Effector memory CD4-positive, alpha-beta T cell (primary cell): ENCODE measurements at regions not wholly inside any gene's neighbourhood (a gene's known extent, or its start where the extent isn't known, plus 50 kb on each side); places are given as distances from the start of the nearest gene placed in this dataset.

ENCODE experiments used
- DNase-seq, 3 donors: peaks; one replicate each; pipeline ENCODE4 v3.0.0-alpha.2; 2020
- H3K27ac ChIP-seq: 2 replicates; pipeline ENCODE4 v1.7.0; 2013; ENCODE audit warnings: mild to moderate bottlenecking, low read length, moderate library complexity; ENCODE audit not compliant: insufficient read depth, poor library complexity, severe bottlenecking
- H3K27me3 ChIP-seq: replicated peaks from 2 replicates; pipeline ENCODE4 v1.7.0; 2013; ENCODE audit warnings: mild to moderate bottlenecking, low read length; ENCODE audit not compliant: insufficient read depth, control insufficient read depth, poor library complexity, severe bottlenecking
- H3K36me3 ChIP-seq: 2 replicates; pipeline ENCODE4 v1.7.0; 2013; ENCODE audit warnings: mild to moderate bottlenecking, low read length, moderate library complexity; ENCODE audit not compliant: control insufficient read depth, insufficient read depth
- H3K4me1 ChIP-seq: 2 replicates; pipeline ENCODE4 v1.7.0; 2013; ENCODE audit warnings: low read length, mild to moderate bottlenecking; ENCODE audit not compliant: control insufficient read depth, insufficient read depth, poor library complexity, severe bottlenecking
- H3K4me3 ChIP-seq: 2 replicates; pipeline ENCODE4 v1.7.0; 2013; ENCODE audit warnings: low read length, low read depth, mild to moderate bottlenecking; ENCODE audit not compliant: insufficient read depth, poor library complexity, severe bottlenecking
- H3K9me3 ChIP-seq: 2 replicates; pipeline ENCODE4 v1.7.0; 2013; ENCODE audit warnings: mild to moderate bottlenecking, low read length, moderate library complexity; ENCODE audit not compliant: control insufficient read depth

- no peak for DNase-seq
- no peaks in the 10 kb centered on the region for H3K27me3 ChIP-seq
- H3K36me3 ChIP-seq, result no peaks in the 10 kb centered on the region
- H3K4me1 ChIP-seq, result no peaks in the 10 kb centered on the region
- no peak overlapping the region for H3K4me3 ChIP-seq
- no peak overlapping the region for H3K27ac ChIP-seq
- H3K9me3 ChIP-seq, result no peaks in the 10 kb centered on the region
These were observed 248.7 kb downstream of the FMR1NB start for GRCh38 chrX:148229801-148230303.

- H3K27ac ChIP-seq, result no peak overlapping the region
- H3K9me3 ChIP-seq, result no peaks in the 10 kb centered on the region
- H3K4me3 ChIP-seq, result no peak overlapping the region
- no peaks in the 10 kb centered on the region for H3K36me3 ChIP-seq
- H3K27me3 ChIP-seq, result no peaks in the 10 kb centered on the region
- H3K4me1 ChIP-seq, result peaks cover 4% of the 10 kb centered on the region
- DNase-seq, result no peak
These were observed 240.4 kb upstream of the AFF2 start for GRCh38 chrX:148259990-148260389.

GRCh38 chrX:148265829-148266228 lies 234.6 kb upstream of the AFF2 start:
- no peaks in the 10 kb centered on the region for H3K27me3 ChIP-seq
- H3K36me3 ChIP-seq, result no peaks in the 10 kb centered on the region
- H3K4me3 ChIP-seq, result no peak overlapping the region
- no peaks in the 10 kb centered on the region for H3K9me3 ChIP-seq
- H3K4me1 ChIP-seq, result peaks cover 4% of the 10 kb centered on the region
- no peak for DNase-seq
- no peak overlapping the region for H3K27ac ChIP-seq

DNA sequence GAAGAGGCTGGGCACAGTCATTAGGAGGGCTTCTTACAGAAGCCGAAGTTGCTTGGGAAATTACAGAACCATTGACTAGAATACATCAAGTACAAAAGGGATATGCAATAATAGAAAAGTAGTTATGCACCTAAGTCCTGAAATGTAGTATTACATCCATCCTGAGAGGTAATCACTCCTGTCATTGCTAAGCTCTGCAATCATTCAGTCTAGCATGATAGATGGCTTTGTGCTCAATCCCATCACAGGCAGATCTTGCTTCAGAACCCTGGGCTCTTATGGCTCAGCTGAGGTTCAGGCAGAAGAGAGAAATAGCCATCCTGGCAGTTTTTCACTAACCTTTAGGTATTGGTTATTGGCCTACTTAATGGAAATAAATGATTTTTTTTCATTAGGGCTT lies 231.7 kb upstream of the AFF2 start:
- Histone ChIP-seq H3K27me3 (no peaks in the 10 kb centered on the region), H3K4me3 (no peak overlapping the region), H3K36me3 (no peaks in the 10 kb centered on the region), H3K4me1 (peaks cover 4% of the 10 kb centered on the region), H3K27ac (no peak overlapping the region), H3K9me3 (no peaks in the 10 kb centered on the region)
- no peak for DNase-seq

DNA sequence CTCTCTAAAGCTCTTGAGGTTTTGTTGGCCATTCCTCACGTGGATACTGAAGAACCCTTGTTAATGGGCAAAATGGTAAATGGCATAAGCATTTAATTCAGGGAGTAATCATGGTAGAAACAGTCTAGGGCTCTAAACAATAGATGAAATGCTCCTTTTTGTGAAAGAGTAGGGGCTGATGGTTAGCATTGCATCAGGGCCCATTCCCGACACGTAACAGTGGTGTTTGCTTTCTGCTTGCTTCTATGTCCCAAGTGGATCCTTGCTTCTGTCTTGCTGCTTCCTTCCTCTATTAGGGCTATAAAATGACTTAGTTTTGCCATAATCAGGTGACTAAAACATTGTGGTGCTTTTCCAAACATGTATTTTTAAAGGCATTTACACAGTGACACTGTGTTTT lies 230.9 kb upstream of the AFF2 start:
- H3K27me3 ChIP-seq, result no peaks in the 10 kb centered on the region
- H3K9me3 ChIP-seq, result no peaks in the 10 kb centered on the region
- H3K27ac ChIP-seq, result no peak overlapping the region
- no peaks in the 10 kb centered on the region for H3K36me3 ChIP-seq
- H3K4me3 ChIP-seq, result no peak overlapping the region
- peaks cover 4% of the 10 kb centered on the region for H3K4me1 ChIP-seq
- DNase-seq, result no peak

DNA sequence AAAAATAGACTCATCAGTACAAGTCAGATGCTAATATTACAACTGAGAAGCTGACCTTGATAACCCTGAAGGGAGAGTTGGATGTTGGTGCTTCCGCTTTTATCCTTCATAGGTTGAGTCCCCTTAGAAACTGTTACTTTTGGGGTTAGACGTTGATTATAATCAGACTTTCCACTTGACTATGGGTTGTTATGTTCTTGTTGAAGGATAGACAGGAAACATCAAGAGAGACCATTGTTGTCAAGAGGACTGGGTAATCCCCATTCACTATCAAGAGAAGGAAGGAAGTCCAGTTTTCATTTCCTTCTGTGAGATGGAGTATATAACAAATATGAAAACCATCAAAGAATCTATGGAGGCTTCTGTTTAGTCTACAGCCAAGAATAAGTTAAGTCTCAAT lies 229.9 kb upstream of the AFF2 start:
- Histone ChIP-seq H3K36me3 (no peaks in the 10 kb centered on the region), H3K9me3 (no peaks in the 10 kb centered on the region), H3K27me3 (no peaks in the 10 kb centered on the region), H3K4me3 (no peak overlapping the region), H3K4me1 (peaks cover 4% of the 10 kb centered on the region), H3K27ac (no peak overlapping the region)
- no peak for DNase-seq

GRCh38 chrX:148271263-148271662 lies 229.2 kb upstream of the AFF2 start:
- Histone ChIP-seq H3K36me3 (no peaks in the 10 kb centered on the region), H3K9me3 (no peaks in the 10 kb centered on the region), H3K4me3 (no peak overlapping the region), H3K27me3 (no peaks in the 10 kb centered on the region), H3K27ac (no peak overlapping the region), H3K4me1 (peaks cover 4% of the 10 kb centered on the region)
- DNase-seq, result no peak

- no peak for DNase-seq
- H3K27me3 ChIP-seq, result no peaks in the 10 kb centered on the region
- no peaks in the 10 kb centered on the region for H3K4me1 ChIP-seq
- no peaks in the 10 kb centered on the region for H3K36me3 ChIP-seq
- H3K4me3 ChIP-seq, result no peak overlapping the region
- H3K9me3 ChIP-seq, result no peaks in the 10 kb centered on the region
- H3K27ac ChIP-seq, result no peak overlapping the region
These were observed 218.5 kb upstream of the AFF2 start for GRCh38 chrX:148281920-148282319.

DNA sequence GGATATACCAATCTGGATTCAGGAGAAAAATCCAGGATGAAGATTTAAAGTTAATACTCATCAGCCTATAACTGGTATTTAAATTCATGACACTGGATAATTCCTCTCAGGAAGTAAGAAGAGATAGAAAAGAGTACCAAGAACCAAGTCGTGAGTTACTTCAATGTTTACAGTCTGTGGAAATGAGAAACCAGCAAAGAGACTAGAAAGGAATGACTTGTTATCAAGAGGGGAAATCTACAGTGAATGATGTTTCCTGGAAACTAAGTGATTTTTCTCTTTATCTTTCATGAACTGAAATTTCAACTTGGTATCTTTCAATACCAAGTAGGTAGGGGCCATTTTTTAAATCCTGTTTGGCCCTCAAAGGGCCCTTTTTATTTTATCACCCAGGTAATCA lies 217.9 kb upstream of the AFF2 start:
- no peak for DNase-seq
- H3K27me3 ChIP-seq, result no peaks in the 10 kb centered on the region
- no peak overlapping the region for H3K4me3 ChIP-seq
- no peak overlapping the region for H3K27ac ChIP-seq
- H3K9me3 ChIP-seq, result no peaks in the 10 kb centered on the region
- H3K4me1 ChIP-seq, result no peaks in the 10 kb centered on the region
- no peaks in the 10 kb centered on the region for H3K36me3 ChIP-seq

DNA sequence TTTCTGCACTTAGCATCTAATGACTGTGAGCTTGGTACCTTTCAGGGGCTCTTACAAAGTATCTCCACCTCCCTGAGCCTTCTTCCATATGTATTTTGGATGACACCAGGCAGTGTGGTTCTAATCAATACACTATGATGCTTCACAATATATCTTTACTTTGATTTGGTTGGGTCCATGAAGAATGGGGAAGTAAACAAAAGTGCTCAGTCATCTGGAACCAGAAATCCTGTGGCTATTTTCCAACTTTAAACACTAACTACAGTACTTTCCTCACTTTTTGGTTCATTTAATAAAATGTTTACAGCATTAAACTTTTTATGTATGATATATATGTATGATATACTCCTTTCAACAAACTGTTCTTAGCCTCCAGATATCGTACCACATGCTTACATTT lies 216.4 kb upstream of the AFF2 start:
- DNase-seq, result no peak
- Histone ChIP-seq H3K36me3 (no peaks in the 10 kb centered on the region), H3K27me3 (no peaks in the 10 kb centered on the region), H3K4me1 (no peaks in the 10 kb centered on the region), H3K4me3 (no peak overlapping the region), H3K9me3 (no peaks in the 10 kb centered on the region), H3K27ac (no peak overlapping the region)

DNA sequence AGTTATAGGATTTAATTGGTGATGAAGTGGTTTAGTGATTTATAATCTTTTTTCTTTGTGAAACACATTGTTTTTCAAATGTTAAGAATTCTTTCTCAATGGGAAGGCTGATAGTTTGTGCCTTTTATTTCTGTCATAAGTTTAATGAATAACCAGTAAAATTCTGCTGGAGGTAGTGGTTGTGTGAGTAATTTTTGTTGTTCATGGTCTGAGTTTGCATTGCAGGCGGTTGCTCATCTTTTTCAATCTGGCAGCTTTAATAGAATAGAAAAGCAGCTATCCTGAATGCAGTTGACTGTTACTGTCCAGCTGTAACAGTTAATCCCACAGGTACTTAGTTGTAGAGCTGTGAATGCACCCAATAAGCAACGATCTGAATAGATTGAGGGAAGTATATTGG lies 215.6 kb upstream of the AFF2 start:
- no peaks in the 10 kb centered on the region for H3K36me3 ChIP-seq
- H3K27me3 ChIP-seq, result no peaks in the 10 kb centered on the region
- DNase-seq, result no peak
- H3K9me3 ChIP-seq, result no peaks in the 10 kb centered on the region
- no peak overlapping the region for H3K4me3 ChIP-seq
- H3K4me1 ChIP-seq, result no peaks in the 10 kb centered on the region
- H3K27ac ChIP-seq, result no peak overlapping the region
